Body of pancreas (tissue), 4 donors: ENCODE measurements at regions not wholly inside any gene's neighbourhood (a gene's known extent, or its start where the extent isn't known, plus 50 kb on each side); places are given as distances from the start of the nearest gene placed in this dataset.

ENCODE experiments used
- POLR2A ChIP-seq, 3 donors: fragments of 450-650 bp; IDR thresholded peaks; one replicate each; pipeline ENCODE4 v1.6.1; 2016; ENCODE audit warnings: antibody characterized with exemption in 3 of 3, mild to moderate bottlenecking in 2 of 3
- TF ChIP-seq, protein P1 (sequence below), 7 experiments: fragments of 450-650 bp in 4 of 7; fragments of 200-600 bp in 3 of 7; sonication (generic) in 3 of 7; IDR thresholded peaks; one replicate each; pipeline ENCODE4 v1.5.1; 2016 to 2019; ENCODE audit warnings: antibody characterized with exemption in 7 of 7

DNA sequence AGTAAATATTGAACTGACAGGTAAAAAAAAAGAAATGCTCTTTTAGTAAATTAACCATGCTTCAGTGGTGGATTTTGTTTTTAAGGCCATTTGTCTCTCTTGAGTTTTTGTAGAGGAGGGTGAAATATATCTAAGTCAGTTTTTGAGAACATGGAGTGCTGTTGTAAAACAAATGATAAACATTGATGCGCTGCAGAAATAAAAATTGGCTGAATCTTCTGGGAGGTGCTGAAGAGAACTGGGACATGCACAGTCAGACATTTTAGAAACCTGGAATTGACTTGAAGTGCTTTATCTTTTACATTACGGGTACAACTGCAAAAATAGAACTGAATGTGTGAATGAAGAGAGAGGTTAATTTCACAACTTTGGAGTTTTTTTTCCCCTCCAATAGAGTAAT, 203.0 kb upstream of the HDAC9 start:
- no peak for TF ChIP-seq POLR2A (IDR thresholded peaks at IDR 0.05)
- TF ChIP-seq, protein P1, sequence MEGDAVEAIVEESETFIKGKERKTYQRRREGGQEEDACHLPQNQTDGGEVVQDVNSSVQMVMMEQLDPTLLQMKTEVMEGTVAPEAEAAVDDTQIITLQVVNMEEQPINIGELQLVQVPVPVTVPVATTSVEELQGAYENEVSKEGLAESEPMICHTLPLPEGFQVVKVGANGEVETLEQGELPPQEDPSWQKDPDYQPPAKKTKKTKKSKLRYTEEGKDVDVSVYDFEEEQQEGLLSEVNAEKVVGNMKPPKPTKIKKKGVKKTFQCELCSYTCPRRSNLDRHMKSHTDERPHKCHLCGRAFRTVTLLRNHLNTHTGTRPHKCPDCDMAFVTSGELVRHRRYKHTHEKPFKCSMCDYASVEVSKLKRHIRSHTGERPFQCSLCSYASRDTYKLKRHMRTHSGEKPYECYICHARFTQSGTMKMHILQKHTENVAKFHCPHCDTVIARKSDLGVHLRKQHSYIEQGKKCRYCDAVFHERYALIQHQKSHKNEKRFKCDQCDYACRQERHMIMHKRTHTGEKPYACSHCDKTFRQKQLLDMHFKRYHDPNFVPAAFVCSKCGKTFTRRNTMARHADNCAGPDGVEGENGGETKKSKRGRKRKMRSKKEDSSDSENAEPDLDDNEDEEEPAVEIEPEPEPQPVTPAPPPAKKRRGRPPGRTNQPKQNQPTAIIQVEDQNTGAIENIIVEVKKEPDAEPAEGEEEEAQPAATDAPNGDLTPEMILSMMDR (IDR thresholded peaks at IDR 0.05), result no peak
